ENCODE measurements at regions not wholly inside any gene's neighbourhood (a gene's known extent, or its start where the extent isn't known, plus 50 kb on each side); places are given as distances from the start of the nearest gene placed in this dataset.
"Not testable (repeated sequence)": the region's sequence is repeated elsewhere in the genome, so short reads cannot be mapped to it uniquely, and the experiment has no call there.

- in situ Hi-C loops (cut with MboI; ENCODE audit: low sequenced_read_pairs) = not testable (repeated sequence)
Observed at GRCh38 chr1:148211191-148211590, 59.1 kb upstream of the NBPF11 start.

DNA sequence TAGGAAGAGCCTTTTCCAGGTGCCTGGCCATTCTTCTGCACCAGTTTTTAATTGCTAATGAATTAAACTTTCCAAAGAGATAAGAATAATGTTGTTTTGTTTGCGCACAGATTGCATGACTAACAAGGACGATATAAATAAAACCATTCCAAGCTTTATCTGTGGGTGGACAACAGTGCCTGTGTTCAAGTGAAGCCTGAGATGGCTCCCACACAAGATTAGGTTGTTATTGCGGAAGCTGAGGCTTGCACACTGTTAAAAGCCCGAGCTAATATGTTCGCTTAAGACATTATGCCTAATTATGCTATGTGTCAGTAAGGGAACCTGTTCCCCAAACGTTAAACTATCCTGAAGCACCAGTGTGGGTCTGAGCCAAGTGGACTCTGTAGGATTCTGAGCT lies 58.5 kb upstream of the NBPF11 start:
- in situ Hi-C loops (cut with MboI; ENCODE audit: low sequenced_read_pairs) = not testable (repeated sequence)

DNA sequence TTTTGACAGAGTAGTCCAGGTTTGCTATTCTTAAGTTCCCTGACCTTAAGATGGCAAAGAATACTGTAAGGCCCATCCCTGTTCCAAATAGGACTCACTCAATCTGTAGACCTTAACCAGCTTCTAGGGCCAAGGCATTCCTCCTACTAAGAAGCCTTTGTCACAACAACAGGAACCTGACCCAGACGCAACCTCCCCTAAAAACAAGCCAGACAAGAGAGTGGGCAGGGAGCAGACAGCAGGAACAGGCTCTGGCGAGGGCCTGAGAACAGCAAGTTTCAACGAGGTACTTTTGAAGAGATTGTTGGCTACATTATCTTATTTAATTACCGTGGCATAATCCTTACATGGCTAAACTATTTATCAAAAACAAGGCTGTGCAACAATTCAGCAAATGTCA lies 58.1 kb upstream of the NBPF11 start:
- in situ Hi-C loops (cut with MboI; ENCODE audit: low sequenced_read_pairs) = not testable (repeated sequence)

DNA sequence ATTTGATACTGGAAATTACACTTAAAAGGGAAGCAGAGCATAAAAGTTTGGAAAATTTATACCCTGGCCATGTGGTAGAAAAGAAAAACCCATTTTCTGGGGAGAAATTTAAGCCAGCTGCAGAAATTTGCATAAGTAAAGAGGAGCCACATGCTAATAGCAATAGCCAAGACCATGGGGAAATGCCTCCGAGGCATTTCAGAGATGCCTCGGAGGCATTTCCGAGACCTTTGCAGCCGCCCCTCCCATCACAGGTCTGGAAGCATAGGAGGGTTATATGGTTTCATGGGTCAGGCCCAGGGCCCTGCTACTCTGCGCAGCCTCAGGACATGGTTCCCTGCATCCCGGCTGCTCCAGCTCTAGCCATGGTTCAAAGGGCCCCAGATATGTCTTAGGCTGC lies 49.9 kb upstream of the NBPF11 start:
- in situ Hi-C loops (cut with MboI; ENCODE audit: low sequenced_read_pairs) = not testable (repeated sequence)

All from HL-60/S4 (cell line).